HEK293 (cell line): ENCODE measurements at regions not wholly inside any gene's neighbourhood (a gene's known extent, or its start where the extent isn't known, plus 50 kb on each side); places are given as distances from the start of the nearest gene placed in this dataset.

Source experiments
- ATF2 ChIP-seq: fragments of 450-650 bp; formaldehyde crosslinking; IDR thresholded peaks from 2 replicates; pipeline ENCODE4 v1.5.1; 2016; ENCODE audit warnings: missing biosample characterization, missing genetic modification characterization, low read depth
- CTCF ChIP-seq: fragments of 450-650 bp; formaldehyde crosslinking; IDR thresholded peaks from 2 replicates; pipeline ENCODE4 v1.5.1; 2016; ENCODE audit warnings: missing biosample characterization, missing genetic modification characterization
- GLI2 ChIP-seq: fragments of 450-650 bp; formaldehyde crosslinking; IDR thresholded peaks from 2 replicates; pipeline ENCODE4; 2017; ENCODE audit warnings: missing biosample characterization, missing genetic modification characterization, low read depth, borderline replicate concordance
- SETDB1 ChIP-seq: IDR thresholded peaks from one replicate; pipeline ENCODE4 v1.6.1; 2017; ENCODE audit warnings: mild to moderate bottlenecking, low read length, moderate library complexity, mixed read lengths; ENCODE audit not compliant: insufficient read length
- TCF7L2 ChIP-seq: IDR thresholded peaks from 2 replicates; pipeline ENCODE4 v1.6.1; 2011; ENCODE audit warnings: low read depth, mild to moderate bottlenecking, inconsistent platforms, low read length, moderate library complexity, borderline replicate concordance
- ZFP41 ChIP-seq: fragments of 450-650 bp; formaldehyde crosslinking; IDR thresholded peaks from 2 replicates; pipeline ENCODE4 v1.5.1; 2016; ENCODE audit warnings: missing biosample characterization, missing genetic modification characterization, borderline replicate concordance
- ZNF211 ChIP-seq: fragments of 450-650 bp; formaldehyde crosslinking; IDR thresholded peaks from 2 replicates; pipeline ENCODE4 v1.5.1; 2016; ENCODE audit warnings: low read depth, missing biosample characterization, missing genetic modification characterization
- ZNF501 ChIP-seq: fragments of 450-650 bp; formaldehyde crosslinking; IDR thresholded peaks from 2 replicates; pipeline ENCODE4 v1.5.1; 2016; ENCODE audit warnings: missing biosample characterization, missing genetic modification characterization
- ZNF624 ChIP-seq: fragments of 450-650 bp; formaldehyde crosslinking; IDR thresholded peaks from 2 replicates; pipeline ENCODE4 v1.5.1; 2017; ENCODE audit warnings: missing biosample characterization, missing genetic modification characterization
- ZNF777 ChIP-seq: fragments of 450-650 bp; formaldehyde crosslinking; IDR thresholded peaks from 2 replicates; pipeline ENCODE4 v1.5.1; 2017; ENCODE audit warnings: missing biosample characterization, missing genetic modification characterization, borderline replicate concordance
- TF ChIP-seq, protein P1 (sequence below): fragments of 450-650 bp; formaldehyde crosslinking; IDR thresholded peaks from 2 replicates; pipeline ENCODE4 v1.5.1; 2016; ENCODE audit warnings: missing biosample characterization, missing genetic modification characterization
- TF ChIP-seq, protein P2 (sequence below): fragments of 450-650 bp; formaldehyde crosslinking; IDR thresholded peaks from 2 replicates; pipeline ENCODE4 v1.5.1; 2016; ENCODE audit warnings: missing biosample characterization, missing genetic modification characterization

GRCh38 chr5:160937570-160937969 is 85.6 kb upstream of the ATP10B start:
- TF ChIP-seq, protein P1, sequence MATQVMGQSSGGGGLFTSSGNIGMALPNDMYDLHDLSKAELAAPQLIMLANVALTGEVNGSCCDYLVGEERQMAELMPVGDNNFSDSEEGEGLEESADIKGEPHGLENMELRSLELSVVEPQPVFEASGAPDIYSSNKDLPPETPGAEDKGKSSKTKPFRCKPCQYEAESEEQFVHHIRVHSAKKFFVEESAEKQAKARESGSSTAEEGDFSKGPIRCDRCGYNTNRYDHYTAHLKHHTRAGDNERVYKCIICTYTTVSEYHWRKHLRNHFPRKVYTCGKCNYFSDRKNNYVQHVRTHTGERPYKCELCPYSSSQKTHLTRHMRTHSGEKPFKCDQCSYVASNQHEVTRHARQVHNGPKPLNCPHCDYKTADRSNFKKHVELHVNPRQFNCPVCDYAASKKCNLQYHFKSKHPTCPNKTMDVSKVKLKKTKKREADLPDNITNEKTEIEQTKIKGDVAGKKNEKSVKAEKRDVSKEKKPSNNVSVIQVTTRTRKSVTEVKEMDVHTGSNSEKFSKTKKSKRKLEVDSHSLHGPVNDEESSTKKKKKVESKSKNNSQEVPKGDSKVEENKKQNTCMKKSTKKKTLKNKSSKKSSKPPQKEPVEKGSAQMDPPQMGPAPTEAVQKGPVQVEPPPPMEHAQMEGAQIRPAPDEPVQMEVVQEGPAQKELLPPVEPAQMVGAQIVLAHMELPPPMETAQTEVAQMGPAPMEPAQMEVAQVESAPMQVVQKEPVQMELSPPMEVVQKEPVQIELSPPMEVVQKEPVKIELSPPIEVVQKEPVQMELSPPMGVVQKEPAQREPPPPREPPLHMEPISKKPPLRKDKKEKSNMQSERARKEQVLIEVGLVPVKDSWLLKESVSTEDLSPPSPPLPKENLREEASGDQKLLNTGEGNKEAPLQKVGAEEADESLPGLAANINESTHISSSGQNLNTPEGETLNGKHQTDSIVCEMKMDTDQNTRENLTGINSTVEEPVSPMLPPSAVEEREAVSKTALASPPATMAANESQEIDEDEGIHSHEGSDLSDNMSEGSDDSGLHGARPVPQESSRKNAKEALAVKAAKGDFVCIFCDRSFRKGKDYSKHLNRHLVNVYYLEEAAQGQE, result no peak
- TF ChIP-seq, protein P2, sequence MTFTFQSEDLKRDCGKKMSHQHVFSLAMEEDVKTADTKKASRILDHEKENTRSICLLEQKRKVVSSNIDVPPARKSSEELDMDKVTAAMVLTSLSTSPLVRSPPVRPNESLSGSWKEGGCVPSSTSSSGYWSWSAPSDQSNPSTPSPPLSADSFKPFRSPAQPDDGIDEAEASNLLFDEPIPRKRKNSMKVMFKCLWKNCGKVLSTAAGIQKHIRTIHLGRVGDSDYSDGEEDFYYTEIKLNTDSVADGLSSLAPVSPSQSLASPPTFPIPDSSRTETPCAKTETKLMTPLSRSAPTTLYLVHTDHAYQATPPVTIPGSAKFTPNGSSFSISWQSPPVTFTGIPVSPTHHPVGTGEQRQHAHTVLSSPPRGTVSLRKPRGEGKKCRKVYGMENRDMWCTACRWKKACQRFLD, result no peak
- TF ChIP-seq GLI2, result no peak
- no peak for TF ChIP-seq CTCF
- TF ChIP-seq ZNF211, result no peak
- no peak for TF ChIP-seq ATF2
- TF ChIP-seq ZNF777, result no peak
- no peak for TF ChIP-seq SETDB1
- TF ChIP-seq ZNF624 (tag by site-specific recombination), result no peak
- TF ChIP-seq ZNF501, result no peak
- TF ChIP-seq ZFP41, result no peak
- no peak for TF ChIP-seq TCF7L2
